PC-3 (cell line): ENCODE measurements at regions not wholly inside any gene's neighbourhood (a gene's known extent, or its start where the extent isn't known, plus 50 kb on each side); places are given as distances from the start of the nearest gene placed in this dataset.
"Not testable (repeated sequence)": the region's sequence is repeated elsewhere in the genome, so short reads cannot be mapped to it uniquely, and the experiment has no call there.

Experiments
- EZH2 ChIP-seq: fragments of 300-600 bp; sonication (generic); IDR thresholded peaks from one replicate; pipeline ENCODE4 v1.6.1; 2017; ENCODE audit warnings: antibody characterized with exemption, mild to moderate bottlenecking, low read length; ENCODE audit not compliant: unreplicated experiment
- TF ChIP-seq, protein P1 (sequence below): fragments of 300-600 bp; sonication (generic); conservative IDR thresholded peaks from 2 replicates; pipeline ENCODE4 v1.5.1; 2017; ENCODE audit warnings: antibody characterized with exemption, low read depth, mild to moderate bottlenecking, low read length

DNA sequence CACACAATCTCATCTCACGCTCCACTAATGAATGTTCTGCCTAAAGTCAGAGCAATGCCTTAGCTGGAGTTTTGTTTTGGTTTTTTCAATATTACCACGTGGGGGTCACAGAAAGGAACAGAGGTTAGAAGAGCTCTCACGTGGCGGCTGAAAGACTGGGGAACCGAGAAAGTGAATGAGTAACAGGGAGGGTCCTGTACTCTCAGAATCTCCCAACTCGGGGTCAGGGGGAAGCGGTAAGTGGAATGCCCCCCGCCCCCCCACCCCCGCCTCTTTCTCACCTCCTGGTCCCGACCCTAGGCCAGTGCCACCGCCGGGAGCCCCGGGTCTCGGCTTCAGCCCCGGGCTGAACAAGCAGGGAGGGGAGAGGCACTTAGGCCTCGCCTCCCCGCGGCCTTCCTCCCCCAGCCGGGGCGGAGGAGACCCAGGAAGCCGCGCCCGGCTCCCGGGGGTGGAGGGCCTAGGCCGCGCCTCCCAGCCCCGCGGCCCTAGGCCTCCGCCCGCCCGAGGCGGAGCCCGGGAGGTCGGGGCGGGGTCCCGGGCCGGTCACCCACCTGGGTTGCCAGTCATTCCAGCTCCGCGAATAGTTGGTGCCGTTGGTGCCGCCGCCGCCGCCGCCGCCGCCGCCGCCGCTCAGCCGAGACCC is 98.0 kb upstream of the METTL9 start:
- TF ChIP-seq, protein P1, sequence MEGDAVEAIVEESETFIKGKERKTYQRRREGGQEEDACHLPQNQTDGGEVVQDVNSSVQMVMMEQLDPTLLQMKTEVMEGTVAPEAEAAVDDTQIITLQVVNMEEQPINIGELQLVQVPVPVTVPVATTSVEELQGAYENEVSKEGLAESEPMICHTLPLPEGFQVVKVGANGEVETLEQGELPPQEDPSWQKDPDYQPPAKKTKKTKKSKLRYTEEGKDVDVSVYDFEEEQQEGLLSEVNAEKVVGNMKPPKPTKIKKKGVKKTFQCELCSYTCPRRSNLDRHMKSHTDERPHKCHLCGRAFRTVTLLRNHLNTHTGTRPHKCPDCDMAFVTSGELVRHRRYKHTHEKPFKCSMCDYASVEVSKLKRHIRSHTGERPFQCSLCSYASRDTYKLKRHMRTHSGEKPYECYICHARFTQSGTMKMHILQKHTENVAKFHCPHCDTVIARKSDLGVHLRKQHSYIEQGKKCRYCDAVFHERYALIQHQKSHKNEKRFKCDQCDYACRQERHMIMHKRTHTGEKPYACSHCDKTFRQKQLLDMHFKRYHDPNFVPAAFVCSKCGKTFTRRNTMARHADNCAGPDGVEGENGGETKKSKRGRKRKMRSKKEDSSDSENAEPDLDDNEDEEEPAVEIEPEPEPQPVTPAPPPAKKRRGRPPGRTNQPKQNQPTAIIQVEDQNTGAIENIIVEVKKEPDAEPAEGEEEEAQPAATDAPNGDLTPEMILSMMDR = not testable (repeated sequence)
- TF ChIP-seq EZH2 = not testable (repeated sequence)
